ENCODE measurements at regions not wholly inside any gene's neighbourhood (a gene's known extent, or its start where the extent isn't known, plus 50 kb on each side); places are given as distances from the start of the nearest gene placed in this dataset.

DNA sequence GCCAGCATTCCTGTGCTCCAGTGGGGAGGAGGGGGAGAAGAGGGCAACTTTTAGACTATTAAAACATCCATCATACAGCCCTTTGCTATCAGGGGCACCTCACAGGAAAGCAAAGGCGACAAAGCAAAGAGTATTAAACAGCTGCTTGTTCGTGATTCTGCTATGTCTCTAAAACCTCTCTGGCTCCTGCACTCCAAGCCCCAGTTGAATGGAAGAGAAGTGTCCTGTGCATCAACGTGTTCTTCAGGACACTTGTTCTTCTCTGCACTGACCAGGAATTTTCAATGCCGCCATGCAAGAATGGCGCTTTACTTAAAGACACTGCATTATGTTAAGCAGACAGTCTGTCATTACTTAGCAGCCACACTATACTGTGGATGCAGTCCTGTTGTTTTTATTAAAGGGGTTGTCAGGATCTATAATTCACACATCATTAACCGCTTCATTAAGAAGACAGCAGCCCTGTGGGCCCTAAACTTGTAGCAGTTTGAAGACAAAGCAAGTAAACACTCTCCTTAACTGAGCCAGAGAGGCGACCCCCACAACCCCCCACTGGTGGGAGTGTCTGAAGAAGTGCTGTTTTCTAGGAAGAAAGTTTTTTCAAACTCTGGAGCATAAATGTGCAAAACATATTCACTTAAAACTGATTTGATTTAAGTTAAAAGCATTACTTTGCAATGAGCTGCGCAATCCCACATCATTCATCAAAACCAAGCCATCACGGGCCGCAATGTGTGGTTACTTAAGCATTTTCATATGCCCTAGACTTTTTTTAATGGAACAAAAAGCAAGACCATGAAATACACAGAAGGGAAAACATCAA, 164.5 kb downstream of the ZNF608 start:
- Mint-ChIP-seq H3K27me3 (no peaks in the 10 kb centered on the region), H3K4me3 (ENCODE audit: low read depth) (peak overlapping the region; percentile 6), H3K9me3 (ENCODE audit: low read depth) (peaks cover 4% of the 10 kb centered on the region), H3K27ac (peak overlapping the region; percentile 95), H3K36me3 (ENCODE audit: insufficient read depth) (peaks cover 2% of the 10 kb centered on the region), H3K4me1 (ENCODE audit: low read depth) (peaks cover 52% of the 10 kb centered on the region)
- no peak for DNase-seq (ENCODE audit: low spot score, unreplicated experiment)
- TF ChIP-seq CTCF (IDR thresholded peaks at IDR 0.05; ENCODE audit: unreplicated experiment): no peak

DNA sequence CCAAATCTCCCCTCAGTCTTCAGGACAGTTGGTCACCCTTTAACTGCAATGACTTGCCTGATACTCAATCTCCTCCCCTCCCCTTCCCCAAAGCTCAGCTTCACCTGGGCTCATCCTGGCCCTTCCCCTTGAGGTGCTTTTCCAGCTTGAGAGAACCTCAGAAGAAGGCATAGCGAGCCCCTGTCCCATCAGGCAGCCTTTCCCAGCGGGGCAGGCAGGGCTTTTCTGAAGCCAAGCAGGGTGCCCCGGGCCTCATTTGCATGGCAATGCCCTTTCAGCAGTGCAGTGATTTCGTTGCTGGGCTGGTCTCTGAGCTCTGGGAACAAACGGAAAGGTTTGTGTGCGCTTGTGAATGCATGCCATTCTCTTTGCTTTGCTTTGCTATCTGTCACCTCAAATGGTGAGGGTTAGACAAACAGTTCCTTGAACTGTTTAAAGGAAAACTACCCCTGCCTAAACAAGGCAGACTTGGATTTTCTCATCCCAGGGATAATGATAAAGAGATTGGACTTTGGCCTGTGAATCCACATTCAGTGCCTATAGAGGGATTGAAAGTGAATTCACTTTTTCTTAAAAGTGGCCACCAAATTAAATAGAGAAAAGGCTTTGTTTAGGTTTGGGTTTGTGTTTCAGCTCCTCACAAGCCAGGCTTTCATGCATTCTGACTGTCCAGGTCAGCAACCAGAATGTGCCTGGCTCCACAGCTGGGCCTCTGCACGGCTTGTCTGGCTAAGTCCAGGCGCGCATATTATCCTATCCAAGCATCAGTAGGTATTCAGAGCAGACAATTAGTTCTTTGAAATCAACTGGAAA, 165.3 kb downstream of the ZNF608 start:
- Mint-ChIP-seq H3K36me3 (ENCODE audit: insufficient read depth) (no peaks in the 10 kb centered on the region), H3K27ac (peak overlapping the region; percentile 95), H3K4me3 (ENCODE audit: low read depth) (peak overlapping the region; percentile 45), H3K9me3 (ENCODE audit: low read depth) (no peaks in the 10 kb centered on the region), H3K4me1 (ENCODE audit: low read depth) (peaks cover 59% of the 10 kb centered on the region), H3K27me3 (no peaks in the 10 kb centered on the region)
- no peak for TF ChIP-seq CTCF (IDR thresholded peaks at IDR 0.05; ENCODE audit: unreplicated experiment)
- peak; percentile 34 for DNase-seq (ENCODE audit: low spot score, unreplicated experiment)

- H3K27me3 Mint-ChIP-seq: no peaks in the 10 kb centered on the region
- no peak overlapping the region for H3K4me3 Mint-ChIP-seq (ENCODE audit: low read depth)
- peaks cover 65% of the 10 kb centered on the region for H3K4me1 Mint-ChIP-seq (ENCODE audit: low read depth)
- H3K36me3 Mint-ChIP-seq (ENCODE audit: insufficient read depth): no peaks in the 10 kb centered on the region
- no peaks in the 10 kb centered on the region for H3K9me3 Mint-ChIP-seq (ENCODE audit: low read depth)
- no peak for DNase-seq (ENCODE audit: low spot score, unreplicated experiment)
- no peak for TF ChIP-seq CTCF (IDR thresholded peaks at IDR 0.05; ENCODE audit: unreplicated experiment)
- peak overlapping the region; percentile 95 for H3K27ac Mint-ChIP-seq
These were observed 165.9 kb downstream of the ZNF608 start for GRCh38 chr5:124580512-124580911.

- H3K4me1 Mint-ChIP-seq (ENCODE audit: low read depth): peaks cover 69% of the 10 kb centered on the region
- no peak overlapping the region for H3K4me3 Mint-ChIP-seq (ENCODE audit: low read depth)
- H3K9me3 Mint-ChIP-seq (ENCODE audit: low read depth): no peaks in the 10 kb centered on the region
- TF ChIP-seq CTCF (IDR thresholded peaks at IDR 0.05; ENCODE audit: unreplicated experiment): no peak
- H3K27me3 Mint-ChIP-seq: no peaks in the 10 kb centered on the region
- no peak for DNase-seq (ENCODE audit: low spot score, unreplicated experiment)
- H3K27ac Mint-ChIP-seq: no peak overlapping the region
- H3K36me3 Mint-ChIP-seq (ENCODE audit: insufficient read depth): no peaks in the 10 kb centered on the region
These were observed 169.5 kb downstream of the ZNF608 start for GRCh38 chr5:124576848-124577409.

DNA sequence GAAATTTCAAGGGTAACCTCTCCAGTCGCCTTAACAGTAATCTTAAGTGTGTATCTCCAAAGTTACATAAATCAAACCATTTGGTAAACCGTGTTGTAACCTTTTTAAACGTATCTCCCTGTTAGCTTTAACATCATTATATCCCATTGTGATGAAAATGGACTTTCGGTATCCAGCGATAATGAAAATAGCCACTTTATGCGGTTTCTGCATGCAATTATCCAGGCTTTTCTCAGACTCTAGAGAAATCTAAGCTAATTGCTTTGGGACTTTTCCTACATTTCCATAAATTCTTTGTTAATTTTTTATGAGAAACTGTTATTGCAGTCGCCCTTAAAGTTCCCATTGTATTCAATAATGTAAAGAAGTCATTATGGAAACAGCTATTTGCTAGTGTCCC, 170.7 kb downstream of the ZNF608 start:
- Mint-ChIP-seq H3K9me3 (ENCODE audit: low read depth) (no peaks in the 10 kb centered on the region), H3K27me3 (no peaks in the 10 kb centered on the region), H3K4me1 (ENCODE audit: low read depth) (peaks cover 58% of the 10 kb centered on the region), H3K4me3 (ENCODE audit: low read depth) (no peak overlapping the region), H3K36me3 (ENCODE audit: insufficient read depth) (no peaks in the 10 kb centered on the region), H3K27ac (no peak overlapping the region)
- no peak for DNase-seq (ENCODE audit: low spot score, unreplicated experiment)
- TF ChIP-seq CTCF (IDR thresholded peaks at IDR 0.05; ENCODE audit: unreplicated experiment): no peak
